HUES48 (cell line): ENCODE measurements at regions not wholly inside any gene's neighbourhood (a gene's known extent, or its start where the extent isn't known, plus 50 kb on each side); places are given as distances from the start of the nearest gene placed in this dataset.

Source experiments
- H3K27ac ChIP-seq: one replicate; pipeline ENCODE4 v1.7.0; 2013; ENCODE audit warnings: low read depth, low read length, inconsistent platforms
- H3K27me3 ChIP-seq: 2 replicates; pipeline ENCODE4 v1.6.1; 2013; ENCODE audit warnings: mild to moderate bottlenecking, low read length; ENCODE audit not compliant: control insufficient read depth, insufficient read depth
- H3K36me3 ChIP-seq: 2 replicates; pipeline ENCODE4 v1.6.1; 2013; ENCODE audit warnings: low read length; ENCODE audit not compliant: control insufficient read depth, insufficient read depth
- H3K4me1 ChIP-seq: 2 replicates; pipeline ENCODE4 v1.6.1; 2013; ENCODE audit warnings: mild to moderate bottlenecking, low read length; ENCODE audit not compliant: control insufficient read depth, insufficient read depth
- H3K4me3 ChIP-seq: 2 replicates; pipeline ENCODE4 v1.5.1; 2013; ENCODE audit warnings: mild to moderate bottlenecking, low read depth, low read length
- H3K9ac ChIP-seq: 2 replicates; pipeline ENCODE4 v1.6.1; 2013; ENCODE audit warnings: mild to moderate bottlenecking, low read depth, low read length, moderate library complexity
- H3K9me3 ChIP-seq: 2 replicates; pipeline ENCODE4 v1.6.1; 2013; ENCODE audit warnings: low read length; ENCODE audit not compliant: control insufficient read depth, insufficient read depth

GRCh38 chr5:152305525-152305924, 99.6 kb downstream of the NMUR2 start:
- no peak overlapping the region for H3K27ac ChIP-seq
- no peaks in the 10 kb centered on the region for H3K27me3 ChIP-seq
- no peaks in the 10 kb centered on the region for H3K4me1 ChIP-seq
- H3K9me3 ChIP-seq, result no peaks in the 10 kb centered on the region
- no peak overlapping the region for H3K4me3 ChIP-seq
- H3K36me3 ChIP-seq, result no peaks in the 10 kb centered on the region
- no peak overlapping the region for H3K9ac ChIP-seq

GRCh38 chr5:152303841-152304240, 101.2 kb downstream of the NMUR2 start:
- no peaks in the 10 kb centered on the region for H3K36me3 ChIP-seq
- H3K9ac ChIP-seq, result no peak overlapping the region
- no peaks in the 10 kb centered on the region for H3K9me3 ChIP-seq
- H3K4me3 ChIP-seq, result no peak overlapping the region
- no peaks in the 10 kb centered on the region for H3K27me3 ChIP-seq
- no peak overlapping the region for H3K27ac ChIP-seq
- no peaks in the 10 kb centered on the region for H3K4me1 ChIP-seq

DNA sequence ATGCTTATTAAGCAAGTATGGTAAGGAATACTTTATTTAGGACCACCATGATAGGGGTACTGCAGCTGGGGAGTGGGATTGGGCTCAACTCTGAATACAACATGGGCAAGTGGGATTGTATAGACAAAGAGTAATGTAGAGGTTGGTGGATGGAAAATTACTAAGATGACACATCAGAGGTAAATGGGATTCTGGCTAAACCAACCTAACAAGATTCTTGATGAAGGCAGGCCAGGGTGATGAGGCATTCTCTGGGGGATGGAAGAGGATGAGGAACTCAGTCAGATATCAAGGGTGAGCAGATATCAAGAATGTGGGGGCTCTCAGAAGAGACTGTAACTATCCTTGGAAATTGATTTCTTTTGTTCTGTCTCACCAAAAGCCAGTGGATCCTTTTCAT, 107.2 kb downstream of the NMUR2 start:
- Histone ChIP-seq H3K4me3 (no peak overlapping the region), H3K9me3 (no peaks in the 10 kb centered on the region), H3K4me1 (no peaks in the 10 kb centered on the region)

DNA sequence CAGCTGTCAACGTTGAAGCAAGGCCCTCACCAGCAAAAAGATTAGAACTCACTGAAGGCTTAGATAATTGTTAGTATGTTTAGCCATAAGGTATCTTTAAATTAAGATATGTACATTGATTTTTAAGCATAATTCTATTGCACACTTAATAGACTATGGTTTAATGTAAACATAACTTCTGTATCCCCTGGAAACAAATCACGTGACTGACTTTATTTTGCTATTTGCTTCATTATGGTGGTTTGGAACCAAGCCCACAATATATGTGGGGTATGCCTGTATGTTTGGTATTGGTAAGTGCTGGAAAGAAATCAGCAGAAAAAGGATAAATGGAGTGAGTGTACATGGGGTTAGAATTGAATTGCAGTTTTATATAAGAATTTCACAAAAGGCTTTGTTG, 111.9 kb downstream of the NMUR2 start:
- no peak overlapping the region for H3K9ac ChIP-seq
- no peaks in the 10 kb centered on the region for H3K27me3 ChIP-seq
- no peak overlapping the region for H3K4me3 ChIP-seq
- H3K27ac ChIP-seq, result no peak overlapping the region
- H3K36me3 ChIP-seq, result no peaks in the 10 kb centered on the region
- no peaks in the 10 kb centered on the region for H3K9me3 ChIP-seq
- H3K4me1 ChIP-seq, result no peaks in the 10 kb centered on the region

More for the DNA sequence above, 107.2 kb downstream of the NMUR2 start:
- Histone ChIP-seq H3K9ac (no peak overlapping the region), H3K36me3 (no peaks in the 10 kb centered on the region), H3K27me3 (no peaks in the 10 kb centered on the region), H3K27ac (no peak overlapping the region)

DNA sequence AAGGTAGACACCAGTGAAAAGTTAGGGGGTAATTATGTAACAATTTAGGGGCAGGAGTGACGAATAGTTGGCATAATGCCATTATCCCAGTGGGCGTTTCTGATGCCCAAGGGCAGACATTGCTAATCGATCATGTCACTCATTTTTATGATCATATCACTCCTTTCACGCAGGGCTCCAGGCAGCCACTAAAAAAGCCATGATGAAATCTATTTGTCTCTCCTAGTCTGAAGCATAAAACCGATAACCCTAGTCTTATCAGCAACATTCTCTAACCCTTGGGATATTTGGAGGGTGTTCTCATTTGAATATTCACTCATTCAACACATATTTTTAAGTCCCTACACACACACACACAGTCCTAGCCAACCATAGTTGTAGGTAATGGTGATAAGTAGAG, 114.9 kb downstream of the NMUR2 start:
- H3K9ac ChIP-seq, result no peak overlapping the region
- no peak overlapping the region for H3K27ac ChIP-seq
- no peaks in the 10 kb centered on the region for H3K36me3 ChIP-seq
- no peak overlapping the region for H3K4me3 ChIP-seq
- H3K9me3 ChIP-seq, result no peaks in the 10 kb centered on the region
- H3K4me1 ChIP-seq, result no peaks in the 10 kb centered on the region
- H3K27me3 ChIP-seq, result no peaks in the 10 kb centered on the region

GRCh38 chr5:152288917-152289595, 116.0 kb downstream of the NMUR2 start:
- Histone ChIP-seq H3K4me3 (no peak overlapping the region), H3K4me1 (no peaks in the 10 kb centered on the region), H3K27me3 (no peaks in the 10 kb centered on the region), H3K27ac (no peak overlapping the region), H3K9me3 (no peaks in the 10 kb centered on the region), H3K9ac (no peak overlapping the region), H3K36me3 (no peaks in the 10 kb centered on the region)

DNA sequence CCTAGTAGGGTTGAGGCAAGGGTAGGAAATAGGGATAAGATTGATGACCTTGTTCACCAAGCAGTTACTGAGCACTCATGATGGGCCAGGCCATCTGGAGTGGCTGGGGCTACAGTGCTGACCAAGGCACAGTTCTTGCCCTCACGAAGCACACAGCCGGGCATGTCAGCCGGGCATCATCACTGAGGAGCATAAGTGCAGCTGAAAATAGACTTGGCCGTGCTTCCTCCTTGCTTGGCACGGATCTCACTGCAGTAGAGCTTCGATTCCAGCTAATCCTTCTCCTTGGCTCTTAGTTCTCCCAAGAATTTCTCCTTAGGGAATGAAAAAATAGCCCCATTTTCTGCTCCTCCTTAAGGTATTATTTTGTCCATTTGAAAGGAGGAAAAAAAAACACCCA, 116.6 kb downstream of the NMUR2 start:
- Histone ChIP-seq H3K9ac (no peak overlapping the region), H3K4me1 (no peaks in the 10 kb centered on the region), H3K36me3 (no peaks in the 10 kb centered on the region), H3K27ac (no peak overlapping the region), H3K4me3 (no peak overlapping the region), H3K9me3 (no peaks in the 10 kb centered on the region), H3K27me3 (no peaks in the 10 kb centered on the region)

GRCh38 chr5:152285764-152286163, 119.3 kb downstream of the NMUR2 start:
- H3K9me3 ChIP-seq, result no peaks in the 10 kb centered on the region
- H3K27ac ChIP-seq, result no peak overlapping the region
- no peaks in the 10 kb centered on the region for H3K4me1 ChIP-seq
- H3K27me3 ChIP-seq, result no peaks in the 10 kb centered on the region
- H3K36me3 ChIP-seq, result no peaks in the 10 kb centered on the region
- H3K9ac ChIP-seq, result no peak overlapping the region
- H3K4me3 ChIP-seq, result no peak overlapping the region

- H3K4me1 ChIP-seq, result no peaks in the 10 kb centered on the region
- no peak overlapping the region for H3K9ac ChIP-seq
- no peak overlapping the region for H3K4me3 ChIP-seq
- no peak overlapping the region for H3K27ac ChIP-seq
- no peaks in the 10 kb centered on the region for H3K9me3 ChIP-seq
- no peaks in the 10 kb centered on the region for H3K36me3 ChIP-seq
- H3K27me3 ChIP-seq, result no peaks in the 10 kb centered on the region
Measured at GRCh38 chr5:152282331-152282730, 122.7 kb downstream of the NMUR2 start.

GRCh38 chr5:152277936-152278335, 127.1 kb downstream of the NMUR2 start:
- no peaks in the 10 kb centered on the region for H3K36me3 ChIP-seq
- H3K4me1 ChIP-seq, result no peaks in the 10 kb centered on the region
- no peaks in the 10 kb centered on the region for H3K9me3 ChIP-seq
- H3K9ac ChIP-seq, result no peak overlapping the region
- no peak overlapping the region for H3K4me3 ChIP-seq
- no peak overlapping the region for H3K27ac ChIP-seq
- no peaks in the 10 kb centered on the region for H3K27me3 ChIP-seq

DNA sequence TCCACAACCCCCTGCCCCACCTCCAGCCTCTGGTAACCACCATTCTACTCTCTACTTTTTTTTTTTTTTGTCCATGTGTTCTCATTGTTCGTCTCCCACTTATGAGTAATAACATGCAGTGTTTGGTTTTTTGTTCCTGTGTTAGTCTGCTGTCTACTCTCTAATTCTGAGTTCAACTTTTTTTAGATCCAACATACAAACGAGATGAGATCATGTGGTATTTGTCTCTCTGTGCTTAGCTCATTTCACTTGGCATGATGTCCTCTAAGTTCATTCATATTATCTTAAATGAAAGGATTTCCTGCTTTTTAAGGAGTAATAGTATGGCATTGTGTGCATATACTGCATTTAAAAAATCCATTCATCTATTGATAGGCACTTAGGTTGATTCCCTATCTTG, 130.9 kb downstream of the NMUR2 start:
- H3K36me3 ChIP-seq, result no peaks in the 10 kb centered on the region
- H3K27ac ChIP-seq, result no peak overlapping the region
- no peaks in the 10 kb centered on the region for H3K27me3 ChIP-seq
- H3K4me3 ChIP-seq, result no peak overlapping the region
- no peaks in the 10 kb centered on the region for H3K4me1 ChIP-seq
- H3K9ac ChIP-seq, result no peak overlapping the region
- H3K9me3 ChIP-seq, result no peaks in the 10 kb centered on the region

GRCh38 chr5:152271420-152271819, 133.7 kb downstream of the NMUR2 start:
- Histone ChIP-seq H3K27ac (no peak overlapping the region), H3K4me3 (no peak overlapping the region), H3K9me3 (no peaks in the 10 kb centered on the region), H3K27me3 (no peaks in the 10 kb centered on the region), H3K36me3 (no peaks in the 10 kb centered on the region), H3K9ac (no peak overlapping the region), H3K4me1 (no peaks in the 10 kb centered on the region)
